ENCODE measurements at regions not wholly inside any gene's neighbourhood (a gene's known extent, or its start where the extent isn't known, plus 50 kb on each side); places are given as distances from the start of the nearest gene placed in this dataset.

DNA sequence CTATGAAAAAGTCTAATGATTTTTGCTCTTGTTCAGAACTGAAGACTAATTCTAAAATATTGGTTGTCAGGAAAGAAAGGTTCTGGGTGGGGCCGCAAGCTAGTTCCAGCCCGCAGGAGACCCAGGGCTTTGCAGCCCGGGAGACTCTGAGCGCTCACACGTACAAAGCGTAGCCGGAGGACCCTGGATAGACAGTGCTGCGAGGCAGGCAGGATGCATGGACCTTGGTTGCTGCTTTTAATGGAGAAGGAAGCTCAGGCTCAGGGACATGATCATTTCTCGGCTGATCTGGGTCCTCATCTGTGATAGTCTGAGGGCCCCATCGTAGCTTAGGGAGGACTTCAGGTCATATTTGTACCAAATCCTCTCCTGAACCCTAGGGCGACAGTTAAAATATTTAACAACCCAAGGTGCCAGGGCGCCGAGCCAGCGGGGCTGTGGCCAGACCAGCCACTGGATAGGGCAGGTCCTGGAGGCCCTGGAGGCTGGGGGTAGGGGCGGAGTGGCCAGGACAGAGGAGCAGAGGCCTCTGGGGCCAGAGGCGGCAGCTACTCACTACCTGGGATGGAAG is 70.1 kb upstream of the UNC5A start:
- H3K4me3 Mint-ChIP-seq (ENCODE audit: unreplicated experiment), result no peak overlapping the region
- peaks cover 8% of the 10 kb centered on the region for H3K36me3 Mint-ChIP-seq (ENCODE audit: low read depth, unreplicated experiment)
- H3K9me3 Mint-ChIP-seq (ENCODE audit: unreplicated experiment), result no peaks in the 10 kb centered on the region
- peak; percentile 1 for DNase-seq (ENCODE audit: low spot score)
- H3K4me1 Mint-ChIP-seq (ENCODE audit: unreplicated experiment), result peaks cover 14% of the 10 kb centered on the region
- TF ChIP-seq, protein P1, sequence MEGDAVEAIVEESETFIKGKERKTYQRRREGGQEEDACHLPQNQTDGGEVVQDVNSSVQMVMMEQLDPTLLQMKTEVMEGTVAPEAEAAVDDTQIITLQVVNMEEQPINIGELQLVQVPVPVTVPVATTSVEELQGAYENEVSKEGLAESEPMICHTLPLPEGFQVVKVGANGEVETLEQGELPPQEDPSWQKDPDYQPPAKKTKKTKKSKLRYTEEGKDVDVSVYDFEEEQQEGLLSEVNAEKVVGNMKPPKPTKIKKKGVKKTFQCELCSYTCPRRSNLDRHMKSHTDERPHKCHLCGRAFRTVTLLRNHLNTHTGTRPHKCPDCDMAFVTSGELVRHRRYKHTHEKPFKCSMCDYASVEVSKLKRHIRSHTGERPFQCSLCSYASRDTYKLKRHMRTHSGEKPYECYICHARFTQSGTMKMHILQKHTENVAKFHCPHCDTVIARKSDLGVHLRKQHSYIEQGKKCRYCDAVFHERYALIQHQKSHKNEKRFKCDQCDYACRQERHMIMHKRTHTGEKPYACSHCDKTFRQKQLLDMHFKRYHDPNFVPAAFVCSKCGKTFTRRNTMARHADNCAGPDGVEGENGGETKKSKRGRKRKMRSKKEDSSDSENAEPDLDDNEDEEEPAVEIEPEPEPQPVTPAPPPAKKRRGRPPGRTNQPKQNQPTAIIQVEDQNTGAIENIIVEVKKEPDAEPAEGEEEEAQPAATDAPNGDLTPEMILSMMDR (IDR thresholded peaks at IDR 0.05; ENCODE audit: unreplicated experiment), result no peak
- no peak overlapping the region for H3K27ac Mint-ChIP-seq (ENCODE audit: unreplicated experiment)
- H3K27me3 Mint-ChIP-seq (ENCODE audit: unreplicated experiment), result peaks cover 21% of the 10 kb centered on the region

DNA sequence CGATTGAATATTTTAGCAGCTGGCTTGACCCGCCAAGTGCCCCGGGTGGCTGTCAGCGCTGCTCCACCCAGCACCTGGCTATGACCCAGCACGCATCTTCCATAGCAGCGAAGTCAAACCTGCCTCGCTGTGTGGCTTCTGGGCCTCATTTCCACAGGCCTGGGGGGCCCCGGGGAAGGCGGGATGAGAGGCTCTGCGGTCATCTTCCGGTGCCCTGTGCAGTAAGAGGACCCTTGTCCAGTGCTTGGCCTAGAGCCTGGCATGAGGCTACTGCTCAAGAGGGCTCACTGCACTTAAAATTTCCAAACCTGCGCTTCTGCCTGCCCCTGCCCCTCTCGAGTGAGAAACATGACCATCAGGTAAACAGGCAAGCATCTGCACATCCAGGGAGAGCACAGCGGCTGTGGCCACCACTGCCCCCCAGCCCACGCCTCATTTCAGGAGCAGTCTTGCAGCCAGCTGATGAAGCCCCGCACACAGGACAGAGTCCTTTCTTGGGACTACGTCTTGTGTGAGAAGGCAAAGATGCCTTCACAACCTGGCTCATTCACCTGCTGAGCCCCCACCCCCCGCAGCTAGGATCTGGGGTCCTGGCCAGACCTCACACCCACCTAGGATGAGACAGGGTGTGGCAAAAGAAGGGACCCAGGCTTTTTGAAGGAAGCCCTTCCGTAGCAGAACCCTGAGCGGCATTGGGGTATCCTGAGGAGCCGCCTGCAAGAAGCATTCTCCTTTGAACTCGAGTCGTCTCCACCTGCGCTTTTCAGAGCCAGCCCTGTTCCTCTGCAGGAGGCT is 69.5 kb upstream of the UNC5A start:
- DNase-seq (ENCODE audit: low spot score), result peak; percentile 2
- Mint-ChIP-seq H3K4me3 (ENCODE audit: unreplicated experiment) (no peak overlapping the region), H3K36me3 (ENCODE audit: low read depth, unreplicated experiment) (peaks cover 8% of the 10 kb centered on the region), H3K9me3 (ENCODE audit: unreplicated experiment) (no peaks in the 10 kb centered on the region), H3K27me3 (ENCODE audit: unreplicated experiment) (peaks cover 20% of the 10 kb centered on the region), H3K4me1 (ENCODE audit: unreplicated experiment) (peaks cover 20% of the 10 kb centered on the region), H3K27ac (ENCODE audit: unreplicated experiment) (no peak overlapping the region)
- TF ChIP-seq, protein P1 (IDR thresholded peaks at IDR 0.05; ENCODE audit: unreplicated experiment), result no peak

DNA sequence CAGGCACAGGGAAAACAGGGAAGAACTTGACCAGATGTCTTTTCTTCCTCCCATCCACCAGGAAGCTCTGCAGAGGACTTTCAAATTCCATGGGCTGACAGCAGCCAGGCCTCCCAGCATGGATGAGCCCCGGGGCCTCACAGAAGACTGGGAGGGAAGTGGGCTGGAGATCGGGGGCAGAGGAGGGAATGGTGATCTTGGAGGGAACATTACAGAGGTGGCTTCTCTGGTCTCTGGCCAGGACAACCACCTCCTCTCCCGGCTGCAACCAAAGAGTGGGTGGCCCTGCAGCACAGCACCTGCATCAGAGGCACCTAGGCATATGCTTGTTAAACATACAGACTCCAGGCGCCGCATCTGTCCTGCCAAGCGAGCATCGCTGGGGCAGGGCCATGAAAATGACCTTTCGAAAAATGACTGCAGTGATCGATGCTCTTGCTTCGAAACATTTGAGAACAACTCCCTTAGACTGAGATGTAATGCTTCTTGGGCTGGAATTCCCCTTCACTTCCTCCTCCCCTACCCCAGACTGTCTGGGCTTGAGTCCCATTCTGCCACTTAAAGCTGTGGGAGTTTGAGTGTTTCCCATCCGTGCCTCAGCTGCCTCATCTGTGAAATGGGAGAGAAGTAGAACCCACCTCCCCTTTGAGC is 68.7 kb upstream of the UNC5A start:
- no peaks in the 10 kb centered on the region for H3K9me3 Mint-ChIP-seq (ENCODE audit: unreplicated experiment)
- TF ChIP-seq, protein P1 (IDR thresholded peaks at IDR 0.05; ENCODE audit: unreplicated experiment), result no peak
- H3K4me3 Mint-ChIP-seq (ENCODE audit: unreplicated experiment), result no peak overlapping the region
- peaks cover 8% of the 10 kb centered on the region for H3K36me3 Mint-ChIP-seq (ENCODE audit: low read depth, unreplicated experiment)
- peaks cover 23% of the 10 kb centered on the region for H3K27me3 Mint-ChIP-seq (ENCODE audit: unreplicated experiment)
- DNase-seq (ENCODE audit: low spot score), result peak; percentile 3
- peaks cover 27% of the 10 kb centered on the region for H3K4me1 Mint-ChIP-seq (ENCODE audit: unreplicated experiment)
- no peak overlapping the region for H3K27ac Mint-ChIP-seq (ENCODE audit: unreplicated experiment)

DNA sequence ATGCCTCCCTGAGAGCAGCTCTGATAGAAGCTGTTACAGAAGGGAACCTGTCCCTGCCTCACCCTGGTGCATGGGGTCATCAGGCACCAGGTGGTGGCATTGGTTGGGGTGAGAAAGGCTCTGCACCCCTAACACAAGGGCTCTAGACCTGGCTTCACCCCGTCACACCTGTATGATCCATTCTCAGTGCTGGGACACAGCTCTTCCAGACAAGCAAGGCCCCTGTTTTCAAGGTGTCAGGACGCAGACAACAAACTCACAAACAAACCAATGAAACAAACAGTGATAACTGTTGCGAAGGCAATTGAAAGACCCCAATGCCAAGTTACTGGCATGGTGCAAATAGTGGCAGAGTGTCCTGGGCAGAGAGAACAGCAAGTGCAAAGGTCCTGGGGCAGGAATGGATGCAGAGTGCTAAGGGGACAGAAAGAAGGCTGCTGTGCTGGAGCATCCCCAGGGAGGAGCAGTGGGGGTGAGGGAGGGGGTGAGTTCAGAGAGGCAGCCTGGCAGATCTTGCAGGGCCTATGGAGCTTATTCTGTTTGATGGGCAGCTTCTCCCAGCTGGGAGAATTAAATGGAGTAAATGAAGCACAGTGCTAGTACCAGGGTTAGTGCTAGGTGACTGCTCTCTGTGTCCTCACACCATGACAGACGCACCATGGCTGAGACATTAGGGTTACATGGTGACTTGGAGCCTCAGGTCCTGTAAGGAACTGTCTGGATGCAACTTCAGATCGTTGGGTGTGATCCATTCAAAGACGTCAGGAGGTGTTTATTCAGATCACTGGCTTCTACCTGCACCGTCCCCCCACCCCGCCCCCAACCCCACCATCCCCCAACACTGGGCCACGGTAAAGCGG is 67.9 kb upstream of the UNC5A start:
- Mint-ChIP-seq H3K4me1 (ENCODE audit: unreplicated experiment) (peaks cover 27% of the 10 kb centered on the region), H3K27ac (ENCODE audit: unreplicated experiment) (no peak overlapping the region), H3K4me3 (ENCODE audit: unreplicated experiment) (peak overlapping the region; percentile 52), H3K9me3 (ENCODE audit: unreplicated experiment) (no peaks in the 10 kb centered on the region), H3K36me3 (ENCODE audit: low read depth, unreplicated experiment) (peaks cover 8% of the 10 kb centered on the region), H3K27me3 (ENCODE audit: unreplicated experiment) (peaks cover 25% of the 10 kb centered on the region)
- TF ChIP-seq, protein P1 (IDR thresholded peaks at IDR 0.05; ENCODE audit: unreplicated experiment), result no peak
- DNase-seq (ENCODE audit: low spot score), result peak; percentile 2

Measured in endothelial cell (in vitro differentiated cells).